H1 (cell line): ENCODE measurements at regions not wholly inside any gene's neighbourhood (a gene's known extent, or its start where the extent isn't known, plus 50 kb on each side); places are given as distances from the start of the nearest gene placed in this dataset.

Experiments
- CTCF ChIA-PET: fragments of 300-600 bp; sonication (Branson Sonifier 250); formaldehyde crosslinking; loops from one replicate; lab custom pipeline; 2021; ENCODE audit not compliant: partially characterized antibody; lab: Charles Lee
- POLR2A ChIA-PET: fragments of 300-600 bp; sonication (Branson Sonifier 250); formaldehyde crosslinking; loops from one replicate; lab custom pipeline; 2021; ENCODE audit warnings: inconsistent platforms; ENCODE audit not compliant: partially characterized antibody; lab: Charles Lee
- DNase-seq, 2 experiments: peaks; one replicate each; pipeline versions ENCODE4 v3.0.0 to v3.0.0-alpha.2; 2010 to 2022; ENCODE audit warnings: low spot score in 2 of 2, low read depth in 1 of 2, mixed read lengths in 1 of 2
- FAIRE-seq: peaks from 2 replicates; lab custom pipeline; 2011; peaks lifted over from hg19 to GRCh38; lab: Jason Lieb, UNC
- H2AFZ ChIP-seq: 2 replicates; pipeline ENCODE4 v1.8.1; 2012; ENCODE audit warnings: low read length, inconsistent platforms
- H2AK5ac ChIP-seq: 2 replicates; pipeline ENCODE4 v1.6.1; 2013; ENCODE audit warnings: low read depth, low read length
- H2BK120ac ChIP-seq: replicated peaks from 2 replicates; pipeline ENCODE3; 2013; ENCODE audit warnings: low read depth, low read length, inconsistent platforms
- H2BK12ac ChIP-seq: 2 replicates; pipeline ENCODE4 v1.6.1; 2013; ENCODE audit warnings: low read depth, low read length
- H2BK15ac ChIP-seq: 2 replicates; pipeline ENCODE4 v1.6.1; 2013; ENCODE audit warnings: low read length
- H2BK20ac ChIP-seq: 2 replicates; pipeline ENCODE4 v1.6.1; 2013; ENCODE audit warnings: low read length
- H2BK5ac ChIP-seq: 2 replicates; pipeline ENCODE4 v1.6.1; 2013; ENCODE audit warnings: low read depth, low read length
- H3K14ac ChIP-seq: 2 replicates; pipeline ENCODE4 v1.6.1; 2013; ENCODE audit warnings: inconsistent platforms; ENCODE audit not compliant: insufficient read length
- H3K18ac ChIP-seq: 2 replicates; pipeline ENCODE4 v1.6.1; 2013; ENCODE audit warnings: low read length; ENCODE audit errors: extremely low read depth
- H3K23ac ChIP-seq: 2 replicates; pipeline ENCODE4 v1.6.1; 2013; ENCODE audit warnings: inconsistent platforms; ENCODE audit not compliant: insufficient read length
- H3K23me2 ChIP-seq: 2 replicates; pipeline ENCODE4 v1.6.1; 2013; ENCODE audit warnings: low read depth, low read length
- H3K27ac ChIP-seq: 2 replicates; pipeline ENCODE4 v1.6.1; 2011; ENCODE audit warnings: low read depth, low read length, inconsistent platforms
- H3K27me3 ChIP-seq, 4 experiments: replicated peaks in 1 of 4; 1 replicate in 1 of 4; 2 replicates in 3 of 4; pipeline versions ENCODE4 v1.6.1 to v1.8.1; 2011 to 2013; ENCODE audit warnings: low read length in 3 of 4, mild to moderate bottlenecking in 3 of 4, inconsistent platforms in 2 of 4, mixed read lengths in 2 of 4, moderate library complexity in 1 of 4; ENCODE audit not compliant: control insufficient read depth in 3 of 4, insufficient read depth in 3 of 4; ENCODE audit errors: extremely low read depth in 1 of 4
- H3K36me3 ChIP-seq, 4 experiments: 2 replicates each; pipeline versions ENCODE4 v1.6.1 to v1.8.1; 2011 to 2013; ENCODE audit warnings: mild to moderate bottlenecking in 4 of 4, low read length in 3 of 4, moderate library complexity in 2 of 4, control low read depth in 1 of 4, inconsistent platforms in 1 of 4; ENCODE audit not compliant: insufficient read depth in 4 of 4, control insufficient read depth in 2 of 4
- H3K4ac ChIP-seq: replicated peaks from 2 replicates; pipeline ENCODE3; 2013; ENCODE audit warnings: low read length, low read depth, mixed read lengths, inconsistent platforms; ENCODE audit not compliant: insufficient read length
- H3K4me1 ChIP-seq, 4 experiments: replicated peaks in 1 of 4; 1 replicate in 1 of 4; 2 replicates in 3 of 4; pipeline versions ENCODE4 v1.6.1 to v1.8.1; 2011 to 2013; ENCODE audit warnings: low read length in 3 of 4, inconsistent platforms in 2 of 4, mixed read lengths in 1 of 4; ENCODE audit not compliant: insufficient read depth in 4 of 4, control insufficient read depth in 3 of 4
- H3K4me2 ChIP-seq, 2 experiments: 2 replicates each; pipeline versions ENCODE4 v1.6.1 to v1.8.1; 2011 to 2013; ENCODE audit warnings: low read depth in 2 of 2, low read length in 2 of 2, control low read depth in 1 of 2, inconsistent platforms in 1 of 2, mild to moderate bottlenecking in 1 of 2; ENCODE audit not compliant: insufficient read depth in 1 of 2
- H3K4me3 ChIP-seq, 4 experiments: fragments of 200-600, 300-600 bp in 1 of 4; sonication (generic), shearing (Covaris generic), sonication (Bioruptor Twin) in 1 of 4; 2 replicates each; pipeline versions ENCODE4 v1.5.1 to v1.8.1; 2011 to 2016; ENCODE audit warnings: low read length in 4 of 4, low read depth in 3 of 4, control low read depth in 2 of 4, inconsistent platforms in 2 of 4, mild to moderate bottlenecking in 2 of 4, mixed read lengths in 1 of 4, moderate library complexity in 1 of 4; ENCODE audit not compliant: insufficient read depth in 2 of 4; ENCODE audit errors: extremely low read depth in 1 of 4
- H3K56ac ChIP-seq: replicated peaks from 2 replicates; pipeline ENCODE3; 2013; ENCODE audit warnings: low read depth, mild to moderate bottlenecking, mixed read lengths, low read length, inconsistent platforms; ENCODE audit not compliant: insufficient read length
- H3K79me1 ChIP-seq: 2 replicates; pipeline ENCODE4 v1.6.1; 2013; ENCODE audit warnings: low read depth, low read length, control low read depth
- H3K79me2 ChIP-seq, 2 experiments: 2 replicates each; pipeline versions ENCODE4 v1.6.1 to v1.8.1; 2012 to 2013; ENCODE audit warnings: low read length in 2 of 2, mild to moderate bottlenecking in 2 of 2, inconsistent platforms in 1 of 2; ENCODE audit not compliant: insufficient read depth in 2 of 2, control insufficient read depth in 1 of 2
- H3K9ac ChIP-seq, 4 experiments: replicated peaks in 1 of 4; 1 replicate in 1 of 4; 2 replicates in 3 of 4; pipeline versions ENCODE4 v1.6.1 to v1.8.1; 2011 to 2013; ENCODE audit warnings: low read depth in 3 of 4, low read length in 3 of 4, control low read depth in 2 of 4, mild to moderate bottlenecking in 2 of 4, moderate library complexity in 2 of 4, inconsistent platforms in 1 of 4; ENCODE audit errors: extremely low read depth in 1 of 4
- H3K9me3 ChIP-seq, 2 experiments: 2 replicates each; pipeline versions ENCODE4 v1.6.1 to v1.8.1; 2012 to 2013; ENCODE audit warnings: mild to moderate bottlenecking in 2 of 2, moderate library complexity in 2 of 2, control low read depth in 1 of 2, inconsistent platforms in 1 of 2, low read depth in 1 of 2, low read length in 1 of 2, mixed read lengths in 1 of 2; ENCODE audit not compliant: insufficient read depth in 2 of 2
- H4K20me1 ChIP-seq, 2 experiments: replicated peaks in 1 of 2; 2 replicates each; pipeline versions ENCODE3 to v1.8.1; 2011 to 2013; ENCODE audit warnings: inconsistent platforms in 2 of 2, low read length in 2 of 2, mild to moderate bottlenecking in 1 of 2; ENCODE audit not compliant: insufficient read depth in 2 of 2, control insufficient read depth in 1 of 2
- H4K5ac ChIP-seq: 2 replicates; pipeline ENCODE4 v1.6.1; 2013; ENCODE audit warnings: low read length, low read depth, mixed read lengths, inconsistent platforms; ENCODE audit not compliant: insufficient read length
- H4K8ac ChIP-seq: 2 replicates; pipeline ENCODE4 v1.8.0; 2013; ENCODE audit warnings: mild to moderate bottlenecking, moderate library complexity, low read length, inconsistent platforms; ENCODE audit not compliant: insufficient read depth; ENCODE audit errors: extremely low read depth
- H4K91ac ChIP-seq: replicated peaks from 2 replicates; pipeline ENCODE3; 2013; ENCODE audit warnings: low read length, mixed read lengths, inconsistent platforms; ENCODE audit not compliant: insufficient read length
- CBX5 ChIP-seq: fragments of 300-800, 300-1000 bp; sonication (generic); IDR thresholded peaks from 2 replicates; pipeline ENCODE4 v1.7.1; 2016; ENCODE audit warnings: antibody characterized with exemption, low read length, low read depth
- whole genome bisulfite sequencing, 2 experiments: shearing (Covaris generic) in 1 of 2; methylation state at CpG; one replicate each; pipeline versions ENCODE4 v1.1.6 to v1.1.7; 2013 to 2015; ENCODE audit warnings: low lambda C conversion rate in 2 of 2, mixed read lengths in 2 of 2, inconsistent platforms in 1 of 2, low coverage in 1 of 2, missing lambda C conversion rate in 1 of 2; ENCODE audit not compliant: insufficient replicate concordance in 2 of 2, insufficient coverage in 1 of 2, insufficient read length in 1 of 2; ENCODE audit errors: extremely low coverage in 1 of 2, missing lambda C conversion rate in 1 of 2; 5-methylcytosine and 5-hydroxymethylcytosine counted together

DNA sequence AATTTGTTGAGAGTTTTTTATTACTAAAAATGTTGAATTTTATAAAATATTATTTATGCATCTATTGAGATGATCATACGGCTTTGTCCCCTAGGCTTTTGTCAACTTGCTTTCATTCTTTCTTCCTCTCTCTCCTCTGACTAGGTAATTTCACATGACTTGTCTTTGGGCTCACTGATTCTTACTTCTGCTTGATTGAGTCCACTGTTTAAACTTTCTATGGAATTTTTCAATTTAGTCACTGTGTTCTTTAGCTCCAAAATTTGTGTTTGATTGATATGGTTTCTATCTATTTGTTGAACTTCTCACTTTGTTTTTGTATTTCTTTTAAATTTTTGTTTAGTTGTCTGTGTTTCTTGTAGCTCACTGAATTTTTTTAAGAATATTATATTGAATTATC, 65.9 kb upstream of the PTPRZ1 start:
- H4K5ac ChIP-seq: no peak overlapping the region
- H4K20me1 ChIP-seq: no peaks in the 10 kb centered on the region
- no peak overlapping the region for H3K4ac ChIP-seq
- no peak for FAIRE-seq
- H3K9ac ChIP-seq: no peak overlapping the region
- no peak overlapping the region for H4K91ac ChIP-seq
- no peaks in the 10 kb centered on the region for H3K27me3 ChIP-seq
- H3K14ac ChIP-seq: no peak overlapping the region
- POLR2A ChIA-PET: interaction anchor here (1.0 kb wide), 1 partner anchor 132 kb away, joined by 4 read pairs; no protein-coding TSS in a partner anchor
- H2BK15ac ChIP-seq: no peak overlapping the region
- H2BK20ac ChIP-seq: no peak overlapping the region
- H3K56ac ChIP-seq: no peak overlapping the region
- no peak overlapping the region for H2BK120ac ChIP-seq
- no peak for DNase-seq
- H2AK5ac ChIP-seq: no peak overlapping the region
- no peaks in the 10 kb centered on the region for H3K79me2 ChIP-seq
- no peak for TF ChIP-seq CBX5
- TF ChIP-seq, all 59 proteins: peak for 0
- Histone ChIP-seq H3K4me2 (no peak overlapping the region), H3K36me3 (no peaks in the 10 kb centered on the region), H3K18ac (no peak overlapping the region), H3K79me1 (no peaks in the 10 kb centered on the region), H4K8ac (no peak overlapping the region), H3K4me3 (no peak overlapping the region), H3K23me2 (no peaks in the 10 kb centered on the region), H3K23ac (no peak overlapping the region), H3K27ac (no peak overlapping the region), H2AFZ (no peak overlapping the region), H2BK12ac (no peak overlapping the region), H2BK5ac (no peak overlapping the region), H3K4me1 (peaks cover 3 to 9% (median 6%) of the 10 kb centered on the region in 4 experiments; a peak in 5 of 7 replicates), H3K9me3 (no peaks in the 10 kb centered on the region; a peak in 1 of 4 replicates)
- 91% methylated on average over 1 of the region's 1 CpG; no CpG with 5 or more reads in 1 of the 2 experiments for whole genome bisulfite sequencing, 2 experiments
- CTCF ChIA-PET: interaction anchor here (0.8 to 1.5 kb wide), 3 partner anchors 10 to 187 kb away, joined by 3 to 5 read pairs (median 3); no protein-coding TSS in a partner anchor
